ENCODE measurements at regions not wholly inside any gene's neighbourhood (a gene's known extent, or its start where the extent isn't known, plus 50 kb on each side); places are given as distances from the start of the nearest gene placed in this dataset.

- no peak for TF ChIP-seq CTCF (IDR thresholded peaks at IDR 0.05; ENCODE audit: low read depth, low read length, poor library complexity, severe bottlenecking)
- no peak for TF ChIP-seq EZH2phosphoT487 (IDR thresholded peaks at IDR 0.05; ENCODE audit: borderline replicate concordance, low read length)
Measured at GRCh38 chr7:118877187-118877586, 652.7 kb downstream of the ANKRD7 start.

All from DOHH2 (cell line).